Neural crest cell (in vitro differentiated cells): ENCODE measurements at regions not wholly inside any gene's neighbourhood (a gene's known extent, or its start where the extent isn't known, plus 50 kb on each side); places are given as distances from the start of the nearest gene placed in this dataset.

Experiments
- DNase-seq: peaks from one replicate; pipeline ENCODE4 v3.0.0; 2021; ENCODE audit warnings: low read depth, mixed read lengths, low spot score
- H3K27ac Mint-ChIP-seq: one replicate; pipeline ENCODE4 v1.8.0; 2021; ENCODE audit warnings: mild to moderate bottlenecking, mixed read lengths; ENCODE audit not compliant: unreplicated experiment
- H3K27me3 Mint-ChIP-seq: 2 replicates; pipeline ENCODE4 v1.8.0; 2021; ENCODE audit warnings: low read depth, mild to moderate bottlenecking, mixed read lengths
- H3K36me3 Mint-ChIP-seq: 2 replicates; pipeline ENCODE4 v1.8.0; 2021; ENCODE audit warnings: low read depth, mild to moderate bottlenecking, mixed read lengths
- H3K4me1 Mint-ChIP-seq: 2 replicates; pipeline ENCODE4 v1.8.0; 2021; ENCODE audit warnings: mixed read lengths
- H3K4me3 Mint-ChIP-seq: one replicate; pipeline ENCODE4 v1.8.0; 2021; ENCODE audit warnings: mild to moderate bottlenecking, mixed read lengths
- H3K9me3 Mint-ChIP-seq: 2 replicates; pipeline ENCODE4 v1.8.0; 2021; ENCODE audit warnings: mixed read lengths
- CTCF ChIP-seq: fragments of 200-600 bp; sonication (generic); conservative IDR thresholded peaks from 2 replicates; pipeline ENCODE4 v1.5.0; 2021; ENCODE audit warnings: antibody characterized with exemption, mild to moderate bottlenecking

GRCh38 chr7:26587536-26587935 is 276.9 kb downstream of the SKAP2 start:
- Mint-ChIP-seq H3K4me1 (no peaks in the 10 kb centered on the region), H3K9me3 (no peaks in the 10 kb centered on the region), H3K27me3 (peaks cover 11% of the 10 kb centered on the region), H3K36me3 (no peaks in the 10 kb centered on the region), H3K4me3 (no peak overlapping the region), H3K27ac (no peak overlapping the region)
- no peak for TF ChIP-seq CTCF
- DNase-seq: no peak

- Mint-ChIP-seq H3K27ac (peak overlapping the region; percentile 68), H3K4me3 (no peak overlapping the region)
These were observed 275.9 kb downstream of the SKAP2 start for GRCh38 chr7:26588511-26588910.

GRCh38 chr7:26590709-26591108 is 273.7 kb downstream of the SKAP2 start:
- H3K4me3 Mint-ChIP-seq: no peak overlapping the region
- no peak for TF ChIP-seq CTCF
- H3K27me3 Mint-ChIP-seq: peaks cover 15% of the 10 kb centered on the region
- H3K36me3 Mint-ChIP-seq: no peaks in the 10 kb centered on the region
- DNase-seq: no peak
- no peaks in the 10 kb centered on the region for H3K9me3 Mint-ChIP-seq
- no peak overlapping the region for H3K27ac Mint-ChIP-seq
- H3K4me1 Mint-ChIP-seq: peaks cover 6% of the 10 kb centered on the region

More at GRCh38 chr7:26588511-26588910, 275.9 kb downstream of the SKAP2 start:
- H3K27me3 Mint-ChIP-seq: peaks cover 12% of the 10 kb centered on the region
- H3K36me3 Mint-ChIP-seq: no peaks in the 10 kb centered on the region
- TF ChIP-seq CTCF: no peak
- no peaks in the 10 kb centered on the region for H3K9me3 Mint-ChIP-seq
- no peaks in the 10 kb centered on the region for H3K4me1 Mint-ChIP-seq
- DNase-seq: no peak

- Mint-ChIP-seq H3K9me3 (no peaks in the 10 kb centered on the region), H3K4me3 (no peak overlapping the region), H3K27ac (no peak overlapping the region), H3K27me3 (peaks cover 15% of the 10 kb centered on the region), H3K4me1 (peaks cover 10% of the 10 kb centered on the region), H3K36me3 (no peaks in the 10 kb centered on the region)
- no peak for TF ChIP-seq CTCF
- no peak for DNase-seq
These were observed 272.4 kb downstream of the SKAP2 start for GRCh38 chr7:26592011-26592410.

- Mint-ChIP-seq H3K27ac (no peak overlapping the region), H3K4me3 (no peak overlapping the region), H3K9me3 (no peaks in the 10 kb centered on the region), H3K4me1 (peaks cover 10% of the 10 kb centered on the region), H3K27me3 (peaks cover 9% of the 10 kb centered on the region), H3K36me3 (no peaks in the 10 kb centered on the region)
- TF ChIP-seq CTCF: no peak
- DNase-seq: no peak
These were observed 271.0 kb downstream of the SKAP2 start for GRCh38 chr7:26593393-26593792.

GRCh38 chr7:26593896-26594295 is 270.5 kb downstream of the SKAP2 start:
- Mint-ChIP-seq H3K27me3 (peaks cover 7% of the 10 kb centered on the region), H3K4me3 (no peak overlapping the region), H3K9me3 (no peaks in the 10 kb centered on the region), H3K36me3 (no peaks in the 10 kb centered on the region), H3K27ac (no peak overlapping the region), H3K4me1 (peaks cover 10% of the 10 kb centered on the region)
- no peak for TF ChIP-seq CTCF
- no peak for DNase-seq
